LNCAP (cell line): ENCODE measurements at regions not wholly inside any gene's neighbourhood (a gene's known extent, or its start where the extent isn't known, plus 50 kb on each side); places are given as distances from the start of the nearest gene placed in this dataset.

ENCODE experiments used
- CTCF ChIP-seq: fragments of 450-650 bp; IDR thresholded peaks from 2 replicates; pipeline ENCODE4 v1.5.1; 2017; ENCODE audit warnings: mild to moderate bottlenecking

GRCh38 chr6:144955392-144955791 is 670.3 kb downstream of the UTRN start:
- TF ChIP-seq CTCF, result no peak

- no peak for TF ChIP-seq CTCF
Observed at GRCh38 chr6:144955859-144956258, 670.7 kb downstream of the UTRN start.

GRCh38 chr6:144957236-144957937 is 672.3 kb downstream of the UTRN start:
- TF ChIP-seq CTCF, result no peak

GRCh38 chr6:144969154-144969553 is 684.0 kb downstream of the UTRN start:
- no peak for TF ChIP-seq CTCF

GRCh38 chr6:144969602-144970272 is 684.6 kb downstream of the UTRN start:
- TF ChIP-seq CTCF, result no peak

- TF ChIP-seq CTCF, result no peak
Observed at GRCh38 chr6:144978208-144978607, 693.1 kb downstream of the UTRN start.

GRCh38 chr6:144986271-144986670 is 701.1 kb downstream of the UTRN start:
- no peak for TF ChIP-seq CTCF
